ENCODE measurements at regions not wholly inside any gene's neighbourhood (a gene's known extent, or its start where the extent isn't known, plus 50 kb on each side); places are given as distances from the start of the nearest gene placed in this dataset.

- TF ChIP-seq RELB (IDR thresholded peaks at IDR 0.05; ENCODE audit: low read depth): no peak
Observed at GRCh38 chr9:117480729-117481128, 65.9 kb upstream of the ASTN2 start (continued).

- no peak for FAIRE-seq
- in situ Hi-C loops (cut with MboI): no loop called here
- POLR2A ChIA-PET: no interaction called here
- TF ChIP-seq HDAC6 (IDR thresholded peaks at IDR 0.05; ENCODE audit: unreplicated experiment): no peak
- no peak for TF ChIP-seq NBN (IDR thresholded peaks at IDR 0.05)
- TF ChIP-seq E2F4 (IDR thresholded peaks at IDR 0.05; ENCODE audit: low read depth, low read length): no peak
- TF ChIP-seq CEBPB (IDR thresholded peaks at IDR 0.05; ENCODE audit: borderline replicate concordance in 1 of 2, low read depth in 2 of 2, low read length in 2 of 2): no peak
- TF ChIP-seq CTCF (IDR thresholded peaks at IDR 0.05 in 2 of 3, conservative IDR thresholded peaks at IDR 0.05 in 1 of 3; ENCODE audit: control insufficient read depth in 2 of 3, extremely low read depth in 1 of 3, insufficient read depth in 1 of 3, low read depth in 3 of 3, low read length in 3 of 3): no peak
- TF ChIP-seq PBX3 (IDR thresholded peaks at IDR 0.05; ENCODE audit: insufficient replicate concordance, low read depth, low read length): no peak
- no peak for TF ChIP-seq BRCA1 (IDR thresholded peaks at IDR 0.05; ENCODE audit: low read depth, low read length)
- no peak for TF ChIP-seq MYC (IDR thresholded peaks at IDR 0.05; ENCODE audit: insufficient read depth, insufficient read length, insufficient replicate concordance, low read length, severe bottlenecking)
- no peak for TF ChIP-seq E2F8 (IDR thresholded peaks at IDR 0.05; ENCODE audit: low read depth, partially characterized antibody)
Observed at GRCh38 chr9:117480253-117480652, 65.4 kb upstream of the ASTN2 start.

More at GRCh38 chr9:117480253-117480652, 65.4 kb upstream of the ASTN2 start:
- intact Hi-C loops (cut with micrococcal nuclease; ENCODE audit: unreplicated experiment): no loop called here
- no peak for ATAC-seq
- Histone ChIP-seq H3K36me3 (ENCODE audit: control insufficient read depth in 2 of 2, insufficient read depth in 2 of 2, low read length in 1 of 2) (no peaks in the 10 kb centered on the region), H2AFZ (ENCODE audit: control insufficient read depth, low read depth, low read length) (no peak overlapping the region), H3K4me3 (no peak overlapping the region), H3K9ac (ENCODE audit: control insufficient read depth, insufficient read depth, low read length) (no peak overlapping the region), H3K27me3 (replicated peaks in 1 of 2; ENCODE audit: control insufficient read depth in 2 of 2, insufficient read depth in 2 of 2, low read length in 1 of 2) (no peaks in the 10 kb centered on the region), H3K4me1 (ENCODE audit: control insufficient read depth, insufficient read depth, low read length) (no peaks in the 10 kb centered on the region), H3K9me3 (replicated peaks; ENCODE audit: control insufficient read depth, insufficient read depth, low read length) (no peaks in the 10 kb centered on the region), H3K4me2 (ENCODE audit: control insufficient read depth, insufficient read depth) (no peak overlapping the region), H3K27ac (ENCODE audit: control insufficient read depth, insufficient read depth) (no peak overlapping the region), H4K20me1 (ENCODE audit: control insufficient read depth, insufficient read depth) (no peaks in the 10 kb centered on the region), H3K79me2 (ENCODE audit: control insufficient read depth, insufficient read depth, low read length) (no peaks in the 10 kb centered on the region)
- BruUV-seq (replicated peaks): no TSS peak
- ChIA-PET CTCF (no interaction called here), SMC1A (ENCODE audit: uncharacterized antibody, unreplicated experiment) (no interaction called here), RAD21 (ENCODE audit: unreplicated experiment) (no interaction called here)
- WGBS (ENCODE audit: insufficient coverage, insufficient replicate concordance, low lambda C conversion rate, missing lambda C conversion rate): 15% methylated on average over 2 of the region's 2 CpGs
- no peak for DNase-seq (ENCODE audit: low read depth, low spot score)
